ENCODE measurements at regions not wholly inside any gene's neighbourhood (a gene's known extent, or its start where the extent isn't known, plus 50 kb on each side); places are given as distances from the start of the nearest gene placed in this dataset.
A peak's percentile ranks its signal among the peaks of the same experiment; 100 is the strongest.

- no peak for DNase-seq (ENCODE audit: low read depth)
- no peak for TF ChIP-seq CTCF (IDR thresholded peaks at IDR 0.05; ENCODE audit: insufficient read depth, low read length, poor library complexity, severe bottlenecking)
- H3K27me3 ChIP-seq (ENCODE audit: control insufficient read depth, insufficient read depth, low read length): no peaks in the 10 kb centered on the region
- no peak overlapping the region for H3K4me3 ChIP-seq (ENCODE audit: low read depth, low read length)
- no peaks in the 10 kb centered on the region for H3K36me3 ChIP-seq (ENCODE audit: control insufficient read depth, insufficient read depth, low read length)
Measured at GRCh38 chr15:57870667-57871066, 164.2 kb downstream of the POLR2M start.

- DNase-seq (ENCODE audit: low read depth): no peak
- H3K4me3 ChIP-seq (ENCODE audit: low read depth, low read length): no peak overlapping the region
- no peaks in the 10 kb centered on the region for H3K27me3 ChIP-seq (ENCODE audit: control insufficient read depth, insufficient read depth, low read length)
- no peaks in the 10 kb centered on the region for H3K36me3 ChIP-seq (ENCODE audit: control insufficient read depth, insufficient read depth, low read length)
- no peak for TF ChIP-seq CTCF (IDR thresholded peaks at IDR 0.05; ENCODE audit: insufficient read depth, low read length, poor library complexity, severe bottlenecking)
Measured at GRCh38 chr15:57872281-57873030, 165.9 kb downstream of the POLR2M start.

- peak; percentile 21 for DNase-seq (ENCODE audit: low read depth)
- Histone ChIP-seq H3K27me3 (ENCODE audit: control insufficient read depth, insufficient read depth, low read length) (no peaks in the 10 kb centered on the region), H3K36me3 (ENCODE audit: control insufficient read depth, insufficient read depth, low read length) (no peaks in the 10 kb centered on the region), H3K4me3 (ENCODE audit: low read depth, low read length) (no peak overlapping the region)
- no peak for TF ChIP-seq CTCF (IDR thresholded peaks at IDR 0.05; ENCODE audit: insufficient read depth, low read length, poor library complexity, severe bottlenecking)
Measured at GRCh38 chr15:57873564-57874209, 167.2 kb downstream of the POLR2M start.

GRCh38 chr15:57875347-57875746 is 168.8 kb downstream of the POLR2M start:
- TF ChIP-seq CTCF (IDR thresholded peaks at IDR 0.05; ENCODE audit: insufficient read depth, low read length, poor library complexity, severe bottlenecking): no peak
- no peak overlapping the region for H3K4me3 ChIP-seq (ENCODE audit: low read depth, low read length)
- no peaks in the 10 kb centered on the region for H3K36me3 ChIP-seq (ENCODE audit: control insufficient read depth, insufficient read depth, low read length)
- DNase-seq (ENCODE audit: low read depth): no peak
- no peaks in the 10 kb centered on the region for H3K27me3 ChIP-seq (ENCODE audit: control insufficient read depth, insufficient read depth, low read length)

- no peaks in the 10 kb centered on the region for H3K27me3 ChIP-seq (ENCODE audit: control insufficient read depth, insufficient read depth, low read length)
- no peak overlapping the region for H3K4me3 ChIP-seq (ENCODE audit: low read depth, low read length)
- no peak for DNase-seq (ENCODE audit: low read depth)
- no peaks in the 10 kb centered on the region for H3K36me3 ChIP-seq (ENCODE audit: control insufficient read depth, insufficient read depth, low read length)
- TF ChIP-seq CTCF (IDR thresholded peaks at IDR 0.05; ENCODE audit: insufficient read depth, low read length, poor library complexity, severe bottlenecking): no peak
Measured at GRCh38 chr15:57878573-57878972, 172.1 kb downstream of the POLR2M start.
